ENCODE measurements at regions not wholly inside any gene's neighbourhood (a gene's known extent, or its start where the extent isn't known, plus 50 kb on each side); places are given as distances from the start of the nearest gene placed in this dataset.
A peak's percentile ranks its signal among the peaks of the same experiment; 100 is the strongest.

GRCh38 chr6:125354649-125355048 lies 52.9 kb upstream of the HDDC2 start:
- Histone ChIP-seq H3K27me3 (ENCODE audit: control insufficient read depth, insufficient read depth, low read length) (peaks cover 6% of the 10 kb centered on the region), H3K9ac (ENCODE audit: low read length) (no peak overlapping the region)

GRCh38 chr6:125356884-125357283 lies 55.1 kb upstream of the HDDC2 start:
- Histone ChIP-seq H3K36me3 (ENCODE audit: control insufficient read depth, low read depth, low read length) (no peaks in the 10 kb centered on the region), H3K4me3 (ENCODE audit: low read length) (no peak overlapping the region), H3K4me1 (ENCODE audit: control insufficient read depth, low read depth, low read length) (peaks cover 4% of the 10 kb centered on the region), H3K9ac (ENCODE audit: low read length) (no peak overlapping the region), H3K27me3 (ENCODE audit: control insufficient read depth, insufficient read depth, low read length) (peaks cover 15% of the 10 kb centered on the region), H3K9me3 (ENCODE audit: control insufficient read depth, low read depth, low read length) (no peaks in the 10 kb centered on the region), H3K27ac (ENCODE audit: low read length) (no peak overlapping the region)

More at GRCh38 chr6:125354649-125355048, 52.9 kb upstream of the HDDC2 start:
- Histone ChIP-seq H3K9me3 (ENCODE audit: control insufficient read depth, low read depth, low read length) (no peaks in the 10 kb centered on the region), H3K4me1 (ENCODE audit: control insufficient read depth, low read depth, low read length) (peaks cover 4% of the 10 kb centered on the region), H3K36me3 (ENCODE audit: control insufficient read depth, low read depth, low read length) (no peaks in the 10 kb centered on the region), H3K4me3 (ENCODE audit: low read length) (no peak overlapping the region), H3K27ac (ENCODE audit: low read length) (no peak overlapping the region)

DNA sequence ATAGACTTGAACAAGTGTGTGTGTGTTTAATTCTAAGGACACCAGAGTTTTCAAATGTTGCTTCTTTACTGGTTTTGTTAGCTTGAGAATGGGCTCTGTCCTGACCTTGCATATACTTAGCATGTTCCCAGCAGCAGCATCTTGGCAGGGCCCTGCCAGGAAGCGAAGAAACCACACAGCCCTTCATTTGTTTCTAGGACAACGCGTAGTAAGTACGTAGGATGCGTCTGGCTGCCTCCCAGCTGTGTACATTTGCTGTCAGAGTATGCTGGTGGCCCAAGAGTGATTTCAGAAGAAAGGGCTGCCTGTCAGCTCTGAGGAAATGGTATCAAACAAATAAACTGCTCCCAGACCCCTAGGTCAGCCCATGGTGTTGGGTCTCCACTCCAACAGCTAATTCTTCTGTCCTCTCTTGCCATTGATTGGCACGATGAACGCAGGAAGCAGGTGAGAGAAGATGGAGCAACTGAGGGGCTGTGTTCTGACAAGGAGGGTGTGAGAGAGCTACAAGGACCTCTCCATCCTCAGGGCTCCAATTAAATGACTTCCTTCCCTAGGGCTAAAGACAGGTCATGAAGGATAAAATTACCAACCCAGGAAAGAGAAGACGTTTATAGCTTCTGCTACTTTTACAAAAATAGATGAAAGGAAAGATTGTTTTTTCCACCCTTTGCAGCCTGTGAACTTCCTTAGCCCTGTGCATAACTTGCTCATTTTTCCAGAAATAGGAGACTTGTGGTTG lies 55.9 kb upstream of the HDDC2 start:
- no peaks in the 10 kb centered on the region for H3K9me3 ChIP-seq (ENCODE audit: control insufficient read depth, low read depth, low read length)
- no peak overlapping the region for H3K4me3 ChIP-seq (ENCODE audit: low read length)
- H3K9ac ChIP-seq (ENCODE audit: low read length) = no peak overlapping the region
- peaks cover 9% of the 10 kb centered on the region for H3K4me1 ChIP-seq (ENCODE audit: control insufficient read depth, low read depth, low read length)
- no peak overlapping the region for H3K27ac ChIP-seq (ENCODE audit: low read length)
- peaks cover 23% of the 10 kb centered on the region for H3K27me3 ChIP-seq (ENCODE audit: control insufficient read depth, insufficient read depth, low read length)
- no peaks in the 10 kb centered on the region for H3K36me3 ChIP-seq (ENCODE audit: control insufficient read depth, low read depth, low read length)

- H3K36me3 ChIP-seq (ENCODE audit: control insufficient read depth, low read depth, low read length) = no peaks in the 10 kb centered on the region
- no peak overlapping the region for H3K9ac ChIP-seq (ENCODE audit: low read length)
- no peak overlapping the region for H3K27ac ChIP-seq (ENCODE audit: low read length)
- peaks cover 13% of the 10 kb centered on the region for H3K4me1 ChIP-seq (ENCODE audit: control insufficient read depth, low read depth, low read length)
- H3K4me3 ChIP-seq (ENCODE audit: low read length) = no peak overlapping the region
- H3K27me3 ChIP-seq (ENCODE audit: control insufficient read depth, insufficient read depth, low read length) = peaks cover 29% of the 10 kb centered on the region
- H3K9me3 ChIP-seq (ENCODE audit: control insufficient read depth, low read depth, low read length) = no peaks in the 10 kb centered on the region
Measured at GRCh38 chr6:125358898-125359297, 57.1 kb upstream of the HDDC2 start.

DNA sequence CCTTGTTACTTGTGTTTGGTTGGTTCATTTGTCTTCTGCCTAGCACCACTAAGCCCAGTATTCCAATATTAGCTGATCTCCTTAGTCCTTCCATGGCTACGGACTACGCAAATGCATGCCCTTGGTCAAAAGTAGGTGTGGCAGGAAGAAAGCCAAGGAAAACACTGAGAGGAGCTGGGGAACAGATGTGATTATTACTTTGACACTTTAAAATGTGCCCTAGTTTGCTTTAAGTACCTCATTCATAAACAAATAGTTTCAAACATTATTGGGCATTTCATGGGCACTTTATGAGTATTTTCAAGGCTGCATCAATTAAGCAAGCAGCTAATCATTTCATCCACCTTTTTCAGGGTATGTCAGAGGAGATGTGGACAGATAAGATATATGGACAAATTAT lies 60.1 kb upstream of the HDDC2 start:
- H3K27me3 ChIP-seq (ENCODE audit: control insufficient read depth, insufficient read depth, low read length) = peaks cover 50% of the 10 kb centered on the region
- no peaks in the 10 kb centered on the region for H3K36me3 ChIP-seq (ENCODE audit: control insufficient read depth, low read depth, low read length)
- H3K4me3 ChIP-seq (ENCODE audit: low read length) = no peak overlapping the region
- no peak overlapping the region for H3K9ac ChIP-seq (ENCODE audit: low read length)
- peaks cover 17% of the 10 kb centered on the region for H3K4me1 ChIP-seq (ENCODE audit: control insufficient read depth, low read depth, low read length)
- no peaks in the 10 kb centered on the region for H3K9me3 ChIP-seq (ENCODE audit: control insufficient read depth, low read depth, low read length)
- no peak overlapping the region for H3K27ac ChIP-seq (ENCODE audit: low read length)

- H3K36me3 ChIP-seq (ENCODE audit: control insufficient read depth, low read depth, low read length) = no peaks in the 10 kb centered on the region
- no peak overlapping the region for H3K27ac ChIP-seq (ENCODE audit: low read length)
- peak overlapping the region; percentile 54 for H3K4me3 ChIP-seq (ENCODE audit: low read length)
- peaks cover 13% of the 10 kb centered on the region for H3K4me1 ChIP-seq (ENCODE audit: control insufficient read depth, low read depth, low read length)
- peak overlapping the region; percentile 41 for H3K9ac ChIP-seq (ENCODE audit: low read length)
- peaks cover 45% of the 10 kb centered on the region for H3K27me3 ChIP-seq (ENCODE audit: control insufficient read depth, insufficient read depth, low read length)
- H3K9me3 ChIP-seq (ENCODE audit: control insufficient read depth, low read depth, low read length) = no peaks in the 10 kb centered on the region
Measured at GRCh38 chr6:125363039-125363823, 61.5 kb upstream of the HDDC2 start.

- Histone ChIP-seq H3K27me3 (ENCODE audit: control insufficient read depth, insufficient read depth, low read length) (peaks cover 45% of the 10 kb centered on the region), H3K4me3 (ENCODE audit: low read length) (peak overlapping the region; percentile 54), H3K9me3 (ENCODE audit: control insufficient read depth, low read depth, low read length) (no peaks in the 10 kb centered on the region), H3K9ac (ENCODE audit: low read length) (peak overlapping the region; percentile 41), H3K36me3 (ENCODE audit: control insufficient read depth, low read depth, low read length) (no peaks in the 10 kb centered on the region), H3K27ac (ENCODE audit: low read length) (no peak overlapping the region), H3K4me1 (ENCODE audit: control insufficient read depth, low read depth, low read length) (peaks cover 13% of the 10 kb centered on the region)
Measured at GRCh38 chr6:125363824-125364165, 62.0 kb upstream of the HDDC2 start.

DNA sequence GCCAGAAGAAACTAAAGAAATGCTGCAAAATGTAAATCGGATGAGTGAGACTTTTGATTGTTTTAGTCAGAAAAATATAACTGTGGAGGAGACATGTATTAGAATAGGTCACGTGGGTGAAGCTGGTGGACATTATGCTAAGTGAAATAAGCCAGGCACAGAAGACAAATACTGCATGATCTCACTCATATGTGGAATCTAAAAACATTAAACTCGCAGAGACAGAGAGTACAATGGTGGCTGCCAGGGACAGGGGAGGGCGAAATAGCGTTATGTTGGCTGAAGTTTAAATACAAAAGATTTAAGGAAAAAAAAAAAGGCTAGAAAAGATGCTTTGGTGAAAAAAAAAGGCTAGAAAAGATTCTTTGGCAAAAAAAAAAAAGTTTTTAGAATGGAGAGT lies 63.5 kb upstream of the HDDC2 start:
- no peaks in the 10 kb centered on the region for H3K9me3 ChIP-seq (ENCODE audit: control insufficient read depth, low read depth, low read length)
- H3K27ac ChIP-seq (ENCODE audit: low read length) = no peak overlapping the region
- peaks cover 45% of the 10 kb centered on the region for H3K27me3 ChIP-seq (ENCODE audit: control insufficient read depth, insufficient read depth, low read length)
- no peaks in the 10 kb centered on the region for H3K36me3 ChIP-seq (ENCODE audit: control insufficient read depth, low read depth, low read length)
- H3K4me1 ChIP-seq (ENCODE audit: control insufficient read depth, low read depth, low read length) = peaks cover 13% of the 10 kb centered on the region
- H3K4me3 ChIP-seq (ENCODE audit: low read length) = no peak overlapping the region
- no peak overlapping the region for H3K9ac ChIP-seq (ENCODE audit: low read length)

- H3K4me1 ChIP-seq (ENCODE audit: control insufficient read depth, low read depth, low read length) = peaks cover 12% of the 10 kb centered on the region
Measured at GRCh38 chr6:125367036-125367782, 65.4 kb upstream of the HDDC2 start.

DNA sequence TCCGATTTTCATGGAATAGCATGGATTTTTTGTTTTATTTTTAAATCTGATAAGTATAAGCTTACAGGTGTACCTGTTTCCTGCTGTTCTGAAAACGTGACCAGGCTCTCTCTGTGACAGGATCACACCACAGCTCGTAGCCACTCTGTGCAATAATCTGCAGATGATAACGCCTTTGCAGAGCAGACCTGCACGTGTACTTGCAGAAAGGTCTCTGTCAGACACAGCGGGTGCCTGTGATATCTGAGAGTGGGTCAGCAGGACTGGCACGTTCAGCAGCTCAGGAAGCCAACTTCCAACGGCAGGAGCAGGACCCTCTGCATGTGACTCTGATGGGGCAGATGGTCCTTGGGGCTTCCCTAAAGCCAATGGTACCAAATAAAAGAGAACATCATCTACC lies 68.6 kb upstream of the HDDC2 start:
- Histone ChIP-seq H3K4me3 (ENCODE audit: low read length) (no peak overlapping the region), H3K9ac (ENCODE audit: low read length) (no peak overlapping the region), H3K27ac (ENCODE audit: low read length) (no peak overlapping the region), H3K4me1 (ENCODE audit: control insufficient read depth, low read depth, low read length) (no peaks in the 10 kb centered on the region), H3K27me3 (ENCODE audit: control insufficient read depth, insufficient read depth, low read length) (peaks cover 8% of the 10 kb centered on the region), H3K36me3 (ENCODE audit: control insufficient read depth, low read depth, low read length) (no peaks in the 10 kb centered on the region), H3K9me3 (ENCODE audit: control insufficient read depth, low read depth, low read length) (no peaks in the 10 kb centered on the region)

More at GRCh38 chr6:125367036-125367782, 65.4 kb upstream of the HDDC2 start:
- Histone ChIP-seq H3K9ac (ENCODE audit: low read length) (no peak overlapping the region), H3K27me3 (ENCODE audit: control insufficient read depth, insufficient read depth, low read length) (peaks cover 32% of the 10 kb centered on the region), H3K36me3 (ENCODE audit: control insufficient read depth, low read depth, low read length) (no peaks in the 10 kb centered on the region), H3K4me3 (ENCODE audit: low read length) (no peak overlapping the region), H3K27ac (ENCODE audit: low read length) (no peak overlapping the region), H3K9me3 (ENCODE audit: control insufficient read depth, low read depth, low read length) (no peaks in the 10 kb centered on the region)

DNA sequence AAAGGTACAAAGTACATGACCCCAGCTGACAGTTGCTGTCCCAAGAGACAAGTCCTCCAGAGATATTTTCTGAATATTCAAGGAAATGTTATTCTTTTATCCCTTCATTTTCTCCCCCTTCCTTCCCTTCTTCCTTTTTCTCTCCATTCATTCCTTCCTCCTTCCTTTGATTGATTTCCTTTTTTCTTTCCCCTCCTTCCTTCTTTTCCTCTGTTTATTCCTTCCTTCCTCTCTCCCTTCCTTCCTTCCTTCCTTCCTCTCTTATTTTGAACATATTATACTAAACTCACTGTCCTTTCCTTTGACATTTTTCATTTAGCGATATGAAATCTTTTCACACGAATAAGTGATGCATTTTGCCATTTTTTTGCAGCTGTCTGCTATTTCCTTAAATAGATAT lies 73.2 kb upstream of the HDDC2 start:
- Histone ChIP-seq H3K27ac (ENCODE audit: low read length) (no peak overlapping the region), H3K9me3 (ENCODE audit: control insufficient read depth, low read depth, low read length) (no peaks in the 10 kb centered on the region), H3K4me1 (ENCODE audit: control insufficient read depth, low read depth, low read length) (no peaks in the 10 kb centered on the region), H3K27me3 (ENCODE audit: control insufficient read depth, insufficient read depth, low read length) (no peaks in the 10 kb centered on the region), H3K4me3 (ENCODE audit: low read length) (no peak overlapping the region), H3K9ac (ENCODE audit: low read length) (no peak overlapping the region), H3K36me3 (ENCODE audit: control insufficient read depth, low read depth, low read length) (no peaks in the 10 kb centered on the region)
